GM13976 (cell line): ENCODE measurements at regions not wholly inside any gene's neighbourhood (a gene's known extent, or its start where the extent isn't known, plus 50 kb on each side); places are given as distances from the start of the nearest gene placed in this dataset.

Experiments
- DNase-seq: peaks from one replicate; pipeline ENCODE4 v3.0.0; 2012; ENCODE audit warnings: low spot score
- in situ Hi-C: fragments of 300-500 bp; cut with MboI; formaldehyde crosslinking; loops from one replicate; pipeline ENCODE4 v1.12.0; 2022; ENCODE audit warnings: low sequenced_read_pairs, mixed read lengths, inconsistent platforms; ENCODE audit not compliant: unreplicated experiment
- TF ChIP-seq, protein P1 (sequence below): IDR thresholded peaks from 2 replicates; pipeline ENCODE4 v1.5.1; 2012; ENCODE audit warnings: borderline replicate concordance, mild to moderate bottlenecking; ENCODE audit not compliant: insufficient read depth; ENCODE audit errors: extremely low read depth, missing control alignments, control extremely low read depth

GRCh38 chr18:60846396-60846795 lies 473.8 kb upstream of the MC4R start:
- no peak for DNase-seq
- in situ Hi-C loops = no loop called here

GRCh38 chr18:60847517-60847916 lies 474.9 kb upstream of the MC4R start:
- in situ Hi-C loops = no loop called here
- TF ChIP-seq, protein P1, sequence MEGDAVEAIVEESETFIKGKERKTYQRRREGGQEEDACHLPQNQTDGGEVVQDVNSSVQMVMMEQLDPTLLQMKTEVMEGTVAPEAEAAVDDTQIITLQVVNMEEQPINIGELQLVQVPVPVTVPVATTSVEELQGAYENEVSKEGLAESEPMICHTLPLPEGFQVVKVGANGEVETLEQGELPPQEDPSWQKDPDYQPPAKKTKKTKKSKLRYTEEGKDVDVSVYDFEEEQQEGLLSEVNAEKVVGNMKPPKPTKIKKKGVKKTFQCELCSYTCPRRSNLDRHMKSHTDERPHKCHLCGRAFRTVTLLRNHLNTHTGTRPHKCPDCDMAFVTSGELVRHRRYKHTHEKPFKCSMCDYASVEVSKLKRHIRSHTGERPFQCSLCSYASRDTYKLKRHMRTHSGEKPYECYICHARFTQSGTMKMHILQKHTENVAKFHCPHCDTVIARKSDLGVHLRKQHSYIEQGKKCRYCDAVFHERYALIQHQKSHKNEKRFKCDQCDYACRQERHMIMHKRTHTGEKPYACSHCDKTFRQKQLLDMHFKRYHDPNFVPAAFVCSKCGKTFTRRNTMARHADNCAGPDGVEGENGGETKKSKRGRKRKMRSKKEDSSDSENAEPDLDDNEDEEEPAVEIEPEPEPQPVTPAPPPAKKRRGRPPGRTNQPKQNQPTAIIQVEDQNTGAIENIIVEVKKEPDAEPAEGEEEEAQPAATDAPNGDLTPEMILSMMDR = no peak
- DNase-seq = no peak

More at GRCh38 chr18:60846396-60846795, 473.8 kb upstream of the MC4R start:
- TF ChIP-seq, protein P1 = no peak

DNA sequence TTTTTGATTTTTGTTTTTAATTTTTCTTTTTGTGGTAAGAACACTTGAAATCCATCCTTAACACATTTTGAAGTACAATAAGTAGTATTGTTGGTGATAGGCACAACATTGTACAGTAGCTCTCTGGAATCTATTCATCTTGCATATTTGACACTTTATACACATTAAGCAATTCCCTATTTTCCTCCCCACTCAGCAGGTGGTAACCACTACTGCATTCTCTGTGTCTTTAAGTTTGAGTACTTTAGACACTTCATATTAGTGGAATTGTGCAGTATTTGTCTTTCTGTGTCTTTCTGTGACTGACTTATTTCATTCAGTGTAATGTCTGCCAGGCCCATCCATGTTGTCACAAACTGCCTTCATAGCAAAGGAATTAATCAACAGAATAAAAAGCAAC lies 471.7 kb upstream of the CDH20 start:
- in situ Hi-C loops = no loop called here
- no peak for DNase-seq
- TF ChIP-seq, protein P1 = no peak

GRCh38 chr18:60862988-60863387 lies 470.2 kb upstream of the CDH20 start:
- TF ChIP-seq, protein P1 = no peak
- no peak for DNase-seq
- in situ Hi-C loops = no loop called here

DNA sequence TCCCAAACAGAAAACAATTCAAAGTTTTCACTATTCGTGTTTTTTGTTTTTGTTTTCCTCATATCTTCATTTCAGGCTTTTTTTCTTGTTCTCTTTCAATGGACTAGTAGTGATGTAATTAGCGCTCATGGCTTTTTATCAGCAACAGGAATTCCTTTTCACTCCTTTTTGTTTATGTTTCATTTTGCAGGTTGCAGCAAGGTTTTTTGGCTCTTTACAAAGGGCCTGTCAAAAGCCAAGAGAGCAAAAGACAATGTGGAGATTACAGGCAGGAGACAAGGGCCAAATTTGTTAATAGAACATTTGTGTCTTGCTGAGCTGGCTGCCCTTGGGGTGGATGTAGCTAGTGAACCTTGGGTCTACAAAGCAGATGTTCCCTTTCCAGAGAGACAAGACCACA lies 467.4 kb upstream of the CDH20 start:
- in situ Hi-C loops = no loop called here
- DNase-seq = no peak
- TF ChIP-seq, protein P1 = no peak

GRCh38 chr18:60870261-60871153 lies 462.7 kb upstream of the CDH20 start:
- DNase-seq = no peak
- in situ Hi-C loops = no loop called here
- TF ChIP-seq, protein P1 = no peak
